NB4 (cell line): ENCODE measurements at regions not wholly inside any gene's neighbourhood (a gene's known extent, or its start where the extent isn't known, plus 50 kb on each side); places are given as distances from the start of the nearest gene placed in this dataset.

Experiments
- DNase-seq: peaks from one replicate; pipeline ENCODE4 v3.0.0; 2010; ENCODE audit warnings: low read depth
- H3K4me3 ChIP-seq: one replicate; pipeline ENCODE4 v1.5.1; 2011; ENCODE audit warnings: mild to moderate bottlenecking, low read depth, low read length, moderate library complexity
- MYC ChIP-seq: IDR thresholded peaks from 2 replicates; pipeline ENCODE4 v1.6.1; 2011; ENCODE audit warnings: low read depth, low read length
- POLR2A ChIP-seq: IDR thresholded peaks from 2 replicates; pipeline ENCODE4 v1.6.1; 2011; ENCODE audit warnings: mild to moderate bottlenecking; ENCODE audit not compliant: insufficient read length; ENCODE audit errors: extremely low read depth
- TF ChIP-seq, protein P1 (sequence below): IDR thresholded peaks from 2 replicates; pipeline ENCODE4 v1.6.1; 2011; ENCODE audit warnings: low read depth, low read length
- TF ChIP-seq, protein P2 (sequence below): IDR thresholded peaks from one replicate; pipeline ENCODE4 v1.5.1; 2012; ENCODE audit warnings: low read depth, low read length

DNA sequence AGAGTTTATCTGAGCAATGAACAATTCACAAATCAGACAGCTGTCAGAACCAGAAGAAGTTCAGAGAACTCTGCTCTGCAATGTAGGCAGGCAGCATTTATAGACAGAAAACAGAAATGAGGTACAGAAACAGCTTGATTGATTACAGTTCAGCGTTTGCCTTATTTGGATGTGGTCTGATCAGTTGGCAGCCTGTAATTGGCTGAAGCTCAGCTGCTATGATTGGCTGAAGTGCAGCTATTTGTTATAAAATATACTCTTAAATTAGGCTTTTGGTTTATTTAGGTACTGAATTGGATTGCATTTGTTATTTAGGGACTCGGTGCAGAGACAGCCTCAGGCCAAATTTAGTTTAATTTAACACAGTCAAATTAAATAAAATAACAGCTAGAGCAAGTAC, 85.8 kb upstream of the JAZF1 start:
- no peak for DNase-seq
- TF ChIP-seq MYC (no peak), POLR2A (no peak)
- TF ChIP-seq, protein P1, sequence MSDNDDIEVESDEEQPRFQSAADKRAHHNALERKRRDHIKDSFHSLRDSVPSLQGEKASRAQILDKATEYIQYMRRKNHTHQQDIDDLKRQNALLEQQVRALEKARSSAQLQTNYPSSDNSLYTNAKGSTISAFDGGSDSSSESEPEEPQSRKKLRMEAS, result no peak
- TF ChIP-seq, protein P2, sequence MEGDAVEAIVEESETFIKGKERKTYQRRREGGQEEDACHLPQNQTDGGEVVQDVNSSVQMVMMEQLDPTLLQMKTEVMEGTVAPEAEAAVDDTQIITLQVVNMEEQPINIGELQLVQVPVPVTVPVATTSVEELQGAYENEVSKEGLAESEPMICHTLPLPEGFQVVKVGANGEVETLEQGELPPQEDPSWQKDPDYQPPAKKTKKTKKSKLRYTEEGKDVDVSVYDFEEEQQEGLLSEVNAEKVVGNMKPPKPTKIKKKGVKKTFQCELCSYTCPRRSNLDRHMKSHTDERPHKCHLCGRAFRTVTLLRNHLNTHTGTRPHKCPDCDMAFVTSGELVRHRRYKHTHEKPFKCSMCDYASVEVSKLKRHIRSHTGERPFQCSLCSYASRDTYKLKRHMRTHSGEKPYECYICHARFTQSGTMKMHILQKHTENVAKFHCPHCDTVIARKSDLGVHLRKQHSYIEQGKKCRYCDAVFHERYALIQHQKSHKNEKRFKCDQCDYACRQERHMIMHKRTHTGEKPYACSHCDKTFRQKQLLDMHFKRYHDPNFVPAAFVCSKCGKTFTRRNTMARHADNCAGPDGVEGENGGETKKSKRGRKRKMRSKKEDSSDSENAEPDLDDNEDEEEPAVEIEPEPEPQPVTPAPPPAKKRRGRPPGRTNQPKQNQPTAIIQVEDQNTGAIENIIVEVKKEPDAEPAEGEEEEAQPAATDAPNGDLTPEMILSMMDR, result no peak
- H3K4me3 ChIP-seq, result no peak overlapping the region

DNA sequence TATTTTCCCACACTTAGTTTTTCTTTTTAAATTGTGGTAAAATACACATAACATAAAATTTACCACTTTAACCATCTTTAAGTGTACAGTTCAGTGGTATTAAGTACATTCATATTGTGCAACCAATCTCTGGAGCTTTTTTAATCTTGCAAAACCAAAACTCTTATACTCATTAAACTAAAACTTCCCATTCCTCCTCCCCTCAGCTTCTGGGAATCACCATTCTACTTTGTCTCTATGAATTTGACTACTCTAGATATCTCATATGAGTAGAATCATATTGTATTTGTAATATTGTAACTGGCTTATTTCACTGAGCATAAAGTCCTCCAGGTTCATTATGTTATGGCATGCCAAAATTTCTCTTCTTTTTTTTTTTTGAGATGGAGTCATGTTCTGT, 86.4 kb upstream of the JAZF1 start:
- DNase-seq, result no peak
- TF ChIP-seq MYC, result no peak
- TF ChIP-seq POLR2A, result no peak
- TF ChIP-seq, protein P2, result no peak
- TF ChIP-seq, protein P1, result no peak
- no peak overlapping the region for H3K4me3 ChIP-seq

DNA sequence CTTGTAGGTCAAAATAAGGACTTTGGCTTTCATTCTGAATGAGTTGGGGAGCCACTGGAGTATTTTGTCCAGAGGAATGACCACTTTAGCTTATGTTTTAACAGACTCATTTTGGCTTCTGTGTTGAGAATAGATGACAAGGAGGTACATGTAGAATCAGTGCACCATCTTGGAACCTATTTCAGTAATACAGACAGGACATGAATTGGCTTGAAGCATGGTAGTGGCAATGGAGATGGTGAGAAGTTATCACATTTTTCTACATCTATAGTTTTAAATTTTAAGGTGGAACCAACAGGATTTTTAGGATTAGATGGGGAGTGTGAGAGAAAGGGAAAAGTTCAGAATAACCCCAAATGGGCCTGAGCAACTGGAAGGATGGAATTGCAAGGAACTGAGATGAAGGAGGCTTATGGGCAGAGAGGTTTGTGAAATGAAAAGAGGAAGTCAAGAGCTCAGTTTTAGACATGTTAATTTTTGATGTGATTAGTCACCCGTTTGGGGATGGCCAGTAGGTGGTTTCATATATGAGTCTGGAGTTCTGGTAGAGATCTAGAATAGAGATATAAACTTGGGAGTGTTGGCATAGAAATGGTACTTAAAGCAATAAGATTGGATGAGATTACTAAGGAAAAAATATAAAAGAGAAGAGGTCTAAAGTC, 89.2 kb upstream of the JAZF1 start:
- no peak overlapping the region for H3K4me3 ChIP-seq

DNA sequence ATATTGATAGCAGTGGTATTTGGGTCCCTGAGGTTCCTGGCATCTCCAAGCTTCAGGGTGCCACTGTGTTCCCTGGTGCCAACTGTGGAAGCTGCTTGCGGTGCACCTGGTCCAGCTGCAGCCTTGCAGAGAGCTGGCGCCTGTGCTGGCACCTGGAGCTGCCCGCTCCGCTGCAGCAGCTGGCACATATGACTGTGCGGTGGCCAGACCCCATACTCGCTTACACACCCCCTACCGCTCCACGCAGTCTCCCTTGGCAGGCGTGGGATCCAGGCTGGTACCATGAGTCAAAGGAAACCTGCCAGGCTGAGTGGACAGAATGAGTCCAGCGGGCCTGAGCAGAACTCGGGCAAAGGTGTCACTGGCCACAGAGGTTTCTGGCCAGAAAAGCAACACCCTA, 89.9 kb upstream of the JAZF1 start:
- TF ChIP-seq, protein P1, result no peak
- no peak for TF ChIP-seq POLR2A
- no peak for TF ChIP-seq MYC
- TF ChIP-seq, protein P2, result no peak
- H3K4me3 ChIP-seq, result no peak overlapping the region

More for the DNA sequence above, 89.2 kb upstream of the JAZF1 start:
- TF ChIP-seq, protein P1, result no peak
- no peak for TF ChIP-seq MYC
- TF ChIP-seq POLR2A, result no peak
- TF ChIP-seq, protein P2, result no peak
- peak; percentile 78 for DNase-seq

DNA sequence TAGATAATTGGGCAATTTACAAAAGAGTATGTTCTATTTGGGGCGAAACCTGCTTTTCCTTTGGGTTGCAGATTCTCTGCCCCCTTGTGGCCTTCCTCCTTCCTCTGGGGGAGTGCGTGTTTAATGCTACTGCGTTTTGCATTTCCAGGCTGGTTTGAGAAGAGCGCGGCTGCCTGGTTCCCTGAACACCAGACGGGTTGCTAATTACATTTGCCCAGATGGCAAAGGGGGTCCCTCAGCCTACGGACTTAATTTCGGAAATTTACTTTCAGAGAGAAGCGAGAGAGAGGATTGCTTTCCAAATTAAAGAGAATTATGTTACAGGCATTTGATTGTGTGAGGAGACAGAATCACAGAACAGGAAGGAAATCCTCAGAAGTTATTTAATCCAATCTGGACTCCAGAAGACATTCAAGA, 91.9 kb upstream of the JAZF1 start:
- peak; percentile 82 for DNase-seq
- H3K4me3 ChIP-seq, result no peak overlapping the region
- TF ChIP-seq, protein P1, result no peak
- TF ChIP-seq MYC (peak; percentile 19; the same call in 1 of the 2 replicates), POLR2A (no peak)
- TF ChIP-seq, protein P2, result peak; percentile 89

More for the DNA sequence above, 89.9 kb upstream of the JAZF1 start:
- no peak for DNase-seq
